ENCODE measurements at regions not wholly inside any gene's neighbourhood (a gene's known extent, or its start where the extent isn't known, plus 50 kb on each side); places are given as distances from the start of the nearest gene placed in this dataset.

- no peak for DNase-seq
Measured at GRCh38 chr7:114755856-114756255, 166.0 kb upstream of the MDFIC start.

DNA sequence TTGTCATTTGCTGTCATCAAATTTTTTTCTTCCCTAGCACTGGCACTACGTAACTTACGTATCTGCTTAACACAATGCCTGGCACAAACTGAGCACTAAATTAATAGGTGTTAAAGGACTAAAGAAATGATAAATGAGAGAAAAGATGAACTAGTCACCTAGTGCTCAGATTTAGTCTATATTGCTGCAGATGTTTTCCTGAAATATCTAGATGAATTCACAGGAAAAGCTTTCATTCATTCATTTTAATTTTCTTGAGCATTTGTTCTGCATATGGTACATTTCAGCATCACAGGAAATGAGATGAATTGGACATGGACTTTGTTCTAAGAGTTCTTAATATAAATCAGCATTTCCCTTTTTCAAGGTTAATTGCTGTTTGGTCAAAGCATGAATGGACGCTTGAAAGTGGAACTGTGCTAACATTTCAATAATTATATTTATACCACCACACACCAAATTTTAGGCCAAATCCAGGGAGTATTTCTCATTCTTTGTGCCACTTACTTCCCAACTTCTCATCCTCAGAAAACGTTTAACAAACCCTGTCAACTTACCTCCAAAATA, 163.2 kb upstream of the MDFIC start:
- no peak for DNase-seq

DNA sequence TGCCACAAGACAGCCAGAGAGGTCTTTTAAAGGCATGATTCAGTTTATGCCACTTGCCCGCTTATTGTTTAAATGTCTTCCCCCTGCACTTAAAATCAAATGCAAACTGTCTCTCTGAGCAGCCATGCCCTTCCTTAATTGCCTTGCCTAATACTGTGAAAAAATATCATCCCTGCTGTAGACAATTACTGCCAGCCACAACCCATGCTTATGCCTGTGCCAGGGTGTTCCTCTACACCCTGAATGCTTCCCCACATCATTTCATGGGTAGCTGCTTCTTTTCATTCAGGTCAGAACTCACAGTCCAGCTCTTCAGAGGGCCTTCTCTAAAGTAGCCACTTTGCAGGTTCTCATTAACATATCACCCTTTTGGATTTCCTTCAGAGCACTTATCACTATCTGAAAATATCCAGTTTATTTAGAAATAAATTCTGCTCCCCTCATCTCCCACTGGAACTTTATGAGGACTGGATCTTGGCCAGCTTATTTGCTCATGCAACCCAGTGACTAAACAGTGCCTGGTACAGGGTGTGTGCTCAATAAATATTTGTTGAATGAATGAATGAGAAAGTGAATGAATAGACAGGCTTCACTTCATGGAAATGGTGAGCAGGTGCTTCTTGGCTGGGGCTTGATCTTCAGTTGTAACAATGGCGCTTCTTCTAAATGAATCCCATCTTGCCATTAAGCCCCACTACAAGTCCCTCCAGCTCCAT, 162.4 kb upstream of the MDFIC start:
- DNase-seq, result no peak

DNA sequence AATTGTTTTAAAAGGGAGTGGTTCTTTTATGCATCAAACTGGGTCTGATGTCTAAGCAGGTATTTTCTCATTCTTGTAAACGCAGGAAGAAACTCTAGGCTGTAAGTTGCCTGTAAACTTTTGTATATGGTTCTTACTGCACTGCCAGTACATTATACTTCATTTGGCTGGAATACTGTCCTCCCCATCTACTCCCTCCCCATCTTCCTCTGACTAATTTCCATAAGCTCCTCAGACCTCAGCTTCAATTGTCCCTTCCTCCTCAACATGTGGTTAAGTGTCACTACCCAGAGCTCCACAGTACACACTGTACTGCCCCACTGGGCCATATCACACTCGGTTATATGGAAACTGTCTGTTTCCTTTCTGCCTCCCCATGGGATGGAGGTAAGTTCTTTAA, 161.4 kb upstream of the MDFIC start:
- no peak for DNase-seq

- no peak for DNase-seq
Measured at GRCh38 chr7:114761973-114762372, 159.9 kb upstream of the MDFIC start.

DNA sequence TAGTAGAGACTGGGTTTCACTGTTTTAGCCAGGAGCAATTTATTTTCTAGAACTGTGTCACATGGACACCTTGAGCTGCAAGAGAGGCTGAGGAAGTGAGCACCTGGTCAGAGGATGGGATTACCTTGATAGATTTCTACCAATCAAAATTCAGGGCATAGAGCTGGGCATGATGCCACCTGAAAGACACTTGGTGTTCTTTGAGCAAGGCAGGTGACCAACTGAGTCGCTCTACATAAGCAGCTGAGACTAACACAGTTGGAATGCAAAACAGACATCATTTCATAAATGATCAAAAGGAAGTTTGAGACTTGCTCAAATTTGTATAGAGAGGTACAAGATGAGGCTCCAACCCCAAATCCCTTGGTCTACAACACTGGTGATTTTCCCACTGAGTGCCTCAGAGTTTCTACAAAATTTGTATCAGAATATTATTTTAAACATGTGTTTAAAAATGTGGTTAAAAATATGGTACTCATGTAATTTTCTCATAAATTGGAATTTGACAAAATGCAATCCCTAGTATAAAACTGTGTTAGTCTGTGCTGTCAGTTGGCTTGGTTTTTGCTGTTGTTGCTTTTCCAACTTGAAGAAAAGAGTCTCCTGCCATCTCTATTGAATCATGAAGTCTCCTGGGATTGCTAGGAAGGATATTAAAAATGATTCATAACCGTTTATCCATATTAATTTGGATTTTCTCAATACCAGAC, 156.4 kb upstream of the MDFIC start:
- DNase-seq, result no peak

DNA sequence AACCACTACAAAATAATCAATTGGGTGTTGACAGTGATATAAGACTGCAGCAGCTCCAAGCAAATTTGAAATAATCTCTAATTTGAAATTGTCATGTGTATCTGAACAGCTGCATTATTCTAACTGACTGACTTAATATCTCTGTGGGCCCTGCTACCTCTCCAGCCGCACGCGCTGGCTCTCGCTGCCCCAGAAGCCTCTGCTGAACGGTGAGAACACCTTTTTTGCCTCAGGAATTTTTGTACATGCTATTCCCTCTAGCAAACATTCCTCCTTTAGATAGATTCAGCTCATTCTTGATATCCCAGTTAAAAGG, 155.9 kb upstream of the MDFIC start:
- no peak for DNase-seq

DNA sequence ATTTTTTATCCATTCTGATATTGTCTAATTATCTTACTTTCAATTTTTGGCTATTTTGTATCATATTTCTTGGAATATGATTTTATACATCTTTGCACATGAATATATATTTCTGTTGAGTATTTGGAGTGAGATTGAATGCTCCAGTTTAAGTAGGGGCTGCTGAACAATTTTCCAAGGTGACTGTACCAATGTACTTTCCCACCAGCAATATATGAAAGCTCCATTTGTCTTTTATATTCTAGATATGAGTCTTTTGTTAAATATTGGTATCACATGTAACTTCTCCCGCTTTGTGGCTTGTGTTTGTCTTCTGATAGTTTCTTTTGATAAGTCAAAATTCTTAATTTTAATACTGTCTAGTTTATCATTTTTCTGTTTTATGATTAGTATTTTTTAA, 144.6 kb upstream of the MDFIC start:
- no peak for DNase-seq

- DNase-seq, result no peak
Measured at GRCh38 chr7:114783508-114783907, 138.4 kb upstream of the MDFIC start.

DNA sequence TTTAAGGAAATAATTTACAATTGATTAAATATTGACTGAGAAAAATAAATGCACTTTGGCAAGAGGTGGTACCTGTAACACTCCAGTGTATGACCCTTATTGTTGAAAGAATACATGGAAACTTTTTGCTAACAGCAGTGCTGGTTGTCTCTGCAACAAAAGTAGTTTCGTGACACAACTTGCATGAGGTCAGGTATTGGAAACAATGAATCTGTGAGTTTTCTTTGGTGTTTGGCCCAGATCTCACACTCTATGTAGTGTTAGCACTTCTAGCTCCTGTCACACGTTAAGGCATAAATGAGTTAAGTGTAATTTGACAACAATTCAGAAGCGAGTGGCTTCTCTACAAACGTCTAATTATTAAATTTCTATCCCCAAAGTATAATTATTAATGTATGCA, 137.7 kb upstream of the MDFIC start:
- no peak for DNase-seq

- DNase-seq, result no peak
Measured at GRCh38 chr7:114784746-114785145, 137.1 kb upstream of the MDFIC start.

- DNase-seq, result no peak
Measured at GRCh38 chr7:114785496-114785895, 136.4 kb upstream of the MDFIC start.

GRCh38 chr7:114786455-114786854, 135.4 kb upstream of the MDFIC start:
- no peak for DNase-seq

GRCh38 chr7:114787556-114787955, 134.3 kb upstream of the MDFIC start:
- DNase-seq, result no peak

GRCh38 chr7:114788706-114789105, 133.2 kb upstream of the MDFIC start:
- DNase-seq, result no peak

DNA sequence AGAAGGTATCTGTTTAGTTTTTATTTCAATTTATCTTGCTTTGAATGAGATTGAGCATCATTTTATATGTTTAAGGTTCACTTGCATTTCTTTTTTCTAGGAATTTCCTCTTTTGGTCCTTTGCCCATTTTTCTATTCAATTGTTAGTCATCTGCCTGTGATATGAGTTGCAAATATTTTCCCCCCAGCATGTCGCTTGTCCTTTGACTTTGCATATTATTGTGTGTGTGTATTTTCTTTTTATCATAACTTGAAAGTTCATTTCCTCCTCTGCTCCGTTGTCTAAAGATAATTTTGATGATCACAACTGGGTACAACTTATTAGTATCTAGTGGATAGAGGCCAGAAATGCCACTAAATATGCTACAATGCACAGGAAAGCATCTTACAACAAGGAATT, 132.7 kb upstream of the MDFIC start:
- no peak for DNase-seq

GRCh38 chr7:114789871-114790311, 132.0 kb upstream of the MDFIC start:
- DNase-seq, result no peak

GRCh38 chr7:114790521-114790920, 131.4 kb upstream of the MDFIC start:
- DNase-seq, result no peak

GRCh38 chr7:114791771-114792170, 130.1 kb upstream of the MDFIC start:
- DNase-seq, result no peak

GRCh38 chr7:114793155-114793845, 128.6 kb upstream of the MDFIC start:
- no peak for DNase-seq

DNA sequence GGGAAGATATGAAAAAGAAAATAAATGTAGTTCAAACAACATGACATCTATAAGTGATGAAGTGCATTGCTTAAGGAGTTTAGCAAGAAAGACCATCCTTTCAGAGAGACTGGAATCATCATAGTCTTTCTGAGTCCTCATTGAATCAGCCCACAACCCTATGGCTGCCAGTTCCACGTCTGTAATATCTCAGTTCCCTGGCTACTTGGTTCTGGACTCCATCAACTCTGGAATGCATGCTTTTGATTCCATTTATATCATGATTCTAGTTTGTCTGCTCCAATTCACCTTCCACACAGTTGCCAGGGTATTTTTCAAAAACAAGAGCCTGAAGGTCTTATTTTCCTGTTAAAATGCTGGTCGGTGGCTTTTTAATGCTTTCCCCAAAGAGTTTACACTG, 126.4 kb upstream of the MDFIC start:
- no peak for DNase-seq

- DNase-seq, result no peak
Measured at GRCh38 chr7:114799628-114800028, 122.3 kb upstream of the MDFIC start.

GRCh38 chr7:114802632-114803031, 119.3 kb upstream of the MDFIC start:
- no peak for DNase-seq

GRCh38 chr7:114806590-114807162, 115.2 kb upstream of the MDFIC start:
- no peak for DNase-seq

Data from NK-92 treated with Interleukin-12 subunit alpha and Interleukin-12 subunit beta, amount 100 ng/mL, for 24 hours (cell line).